HEK293T (cell line): ENCODE measurements at regions not wholly inside any gene's neighbourhood (a gene's known extent, or its start where the extent isn't known, plus 50 kb on each side); places are given as distances from the start of the nearest gene placed in this dataset.
"Not testable (repeated sequence)": the region's sequence is repeated elsewhere in the genome, so short reads cannot be mapped to it uniquely, and the experiment has no call there.

Experiments
- BHLHE40 ChIP-seq: fragments of 450-650 bp; IDR thresholded peaks from 2 replicates; pipeline ENCODE4 v1.6.1; 2016; ENCODE audit warnings: mild to moderate bottlenecking, moderate library complexity, borderline replicate concordance
- FOXA1 ChIP-seq: fragments of 450-650 bp; IDR thresholded peaks from 2 replicates; pipeline ENCODE4 v1.6.1; 2016; ENCODE audit warnings: mild to moderate bottlenecking
- FOXM1 ChIP-seq: fragments of 450-650 bp; IDR thresholded peaks from 2 replicates; pipeline ENCODE4 v1.6.1; 2017; ENCODE audit warnings: mild to moderate bottlenecking, borderline replicate concordance
- HDGF ChIP-seq: fragments of 450-650 bp; IDR thresholded peaks from 2 replicates; pipeline ENCODE4 v1.6.1; 2017; ENCODE audit warnings: antibody characterized with exemption, borderline replicate concordance
- L3MBTL2 ChIP-seq: fragments of 450-650 bp; conservative IDR thresholded peaks from 2 replicates; pipeline ENCODE4 v1.6.1; 2016; ENCODE audit warnings: mild to moderate bottlenecking
- LEF1 ChIP-seq: fragments of 450-650 bp; IDR thresholded peaks from 2 replicates; pipeline ENCODE4 v1.6.1; 2017; ENCODE audit warnings: mild to moderate bottlenecking, borderline replicate concordance
- PKNOX1 ChIP-seq: fragments of 450-650 bp; IDR thresholded peaks from 2 replicates; pipeline ENCODE4 v1.6.1; 2016
- SP1 ChIP-seq: fragments of 450-650 bp; IDR thresholded peaks from 2 replicates; pipeline ENCODE4 v1.6.1; 2017
- SUZ12 ChIP-seq: fragments of 450-650 bp; IDR thresholded peaks from 2 replicates; pipeline ENCODE4 v1.6.1; 2016; ENCODE audit warnings: mild to moderate bottlenecking
- TARDBP ChIP-seq: fragments of 450-650 bp; IDR thresholded peaks from 2 replicates; pipeline ENCODE4 v1.6.1; 2016
- ZNF384 ChIP-seq: fragments of 450-650 bp; IDR thresholded peaks from 2 replicates; pipeline ENCODE4 v1.6.1; 2016

GRCh38 chr2:91521944-91522343, 2830.5 kb downstream of the RPIA start:
- TF ChIP-seq FOXA1, SP1, FOXM1, L3MBTL2, SUZ12, ZNF384, HDGF, BHLHE40, PKNOX1, TARDBP, LEF1: not testable (repeated sequence)
